ENCODE measurements at regions not wholly inside any gene's neighbourhood (a gene's known extent, or its start where the extent isn't known, plus 50 kb on each side); places are given as distances from the start of the nearest gene placed in this dataset.

- TF ChIP-seq CTCF (IDR thresholded peaks at IDR 0.05; ENCODE audit: low read length, missing control alignments): no peak
- no peak overlapping the region for H3K4me3 ChIP-seq (replicated peaks; ENCODE audit: low read depth, low read length)
These were observed 328.7 kb upstream of the FAM98A start for GRCh38 chr2:33927756-33928155.

DNA sequence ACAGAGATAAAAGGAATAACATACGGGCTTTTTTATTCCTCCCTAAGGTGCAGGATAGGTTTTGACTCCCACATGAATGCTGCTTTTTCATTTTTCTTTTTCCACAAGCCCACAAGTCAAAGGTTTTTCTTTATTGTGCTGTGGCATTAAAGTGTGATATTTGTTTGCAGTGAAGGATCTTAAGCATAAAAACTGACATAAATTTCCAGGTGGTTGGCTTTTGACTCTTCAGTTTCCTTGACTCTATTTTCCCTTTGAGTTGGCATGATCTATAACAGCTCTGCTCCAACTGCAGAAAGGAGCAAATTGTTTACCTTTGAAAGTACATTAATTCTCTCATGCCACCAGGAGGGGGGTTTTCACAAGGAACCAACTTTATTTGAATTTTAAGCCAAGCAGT lies 326.2 kb upstream of the FAM98A start:
- DNase-seq (ENCODE audit: low read depth): no peak
- no peak for TF ChIP-seq CTCF (IDR thresholded peaks at IDR 0.05; ENCODE audit: low read length, missing control alignments)
- no peak overlapping the region for H3K4me3 ChIP-seq (replicated peaks; ENCODE audit: low read depth, low read length)

More at GRCh38 chr2:33927756-33928155, 328.7 kb upstream of the FAM98A start:
- DNase-seq (ENCODE audit: low read depth): no peak

DNA sequence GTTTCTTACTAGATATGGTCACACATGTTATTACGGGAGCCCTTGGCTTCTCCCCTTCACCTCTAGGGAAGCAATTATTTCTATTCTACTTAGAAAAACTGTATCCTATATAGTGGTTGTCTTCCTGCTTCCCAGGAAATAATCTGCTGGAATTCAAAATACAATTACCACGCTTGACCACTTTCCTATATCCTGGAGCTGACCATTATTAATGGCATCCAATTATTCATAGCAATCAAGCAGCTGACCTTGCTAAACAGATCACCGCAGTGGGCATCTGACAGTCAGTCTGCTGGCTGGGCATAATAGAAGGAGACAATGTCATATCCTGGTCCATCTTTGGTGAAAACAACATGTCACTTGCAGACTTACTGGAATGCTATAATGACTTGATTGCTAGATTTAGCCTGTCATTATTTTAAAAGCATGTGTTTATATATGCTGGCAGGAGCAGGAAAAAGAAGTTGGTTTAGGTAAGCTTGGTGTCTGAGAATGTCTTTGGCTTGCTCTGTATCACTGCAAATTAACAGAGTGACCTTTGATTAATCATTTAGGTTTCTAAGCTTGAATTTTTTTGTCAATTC lies 325.6 kb upstream of the FAM98A start:
- no peak for DNase-seq (ENCODE audit: low read depth)
- no peak overlapping the region for H3K4me3 ChIP-seq (replicated peaks; ENCODE audit: low read depth, low read length)
- TF ChIP-seq CTCF (IDR thresholded peaks at IDR 0.05; ENCODE audit: low read length, missing control alignments): no peak

DNA sequence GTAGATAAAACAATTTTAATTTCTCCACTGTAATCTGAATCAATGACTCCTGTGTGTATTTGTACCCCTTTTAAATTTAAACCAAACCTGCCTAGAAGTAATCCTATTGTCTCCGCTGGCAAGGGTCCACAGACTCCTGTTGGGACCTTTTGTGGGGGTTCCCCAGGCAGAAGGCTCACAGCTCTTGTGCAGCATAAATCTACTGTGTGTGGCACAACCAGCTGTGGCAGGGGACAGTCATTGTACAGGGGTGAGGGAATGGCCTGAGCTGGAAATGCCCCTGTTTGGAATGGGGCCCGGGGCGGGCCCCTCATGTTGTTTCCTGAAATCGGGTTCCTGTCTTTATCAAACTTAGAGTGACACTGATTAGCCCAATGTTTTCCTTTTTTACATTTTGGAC lies 318.2 kb upstream of the FAM98A start:
- H3K4me3 ChIP-seq (replicated peaks; ENCODE audit: low read depth, low read length): no peak overlapping the region
- no peak for TF ChIP-seq CTCF (IDR thresholded peaks at IDR 0.05; ENCODE audit: low read length, missing control alignments)
- DNase-seq (ENCODE audit: low read depth): no peak

- no peak for DNase-seq (ENCODE audit: low read depth)
- no peak overlapping the region for H3K4me3 ChIP-seq (replicated peaks; ENCODE audit: low read depth, low read length)
- no peak for TF ChIP-seq CTCF (IDR thresholded peaks at IDR 0.05; ENCODE audit: low read length, missing control alignments)
These were observed 314.0 kb upstream of the FAM98A start for GRCh38 chr2:33913071-33913616.

DNA sequence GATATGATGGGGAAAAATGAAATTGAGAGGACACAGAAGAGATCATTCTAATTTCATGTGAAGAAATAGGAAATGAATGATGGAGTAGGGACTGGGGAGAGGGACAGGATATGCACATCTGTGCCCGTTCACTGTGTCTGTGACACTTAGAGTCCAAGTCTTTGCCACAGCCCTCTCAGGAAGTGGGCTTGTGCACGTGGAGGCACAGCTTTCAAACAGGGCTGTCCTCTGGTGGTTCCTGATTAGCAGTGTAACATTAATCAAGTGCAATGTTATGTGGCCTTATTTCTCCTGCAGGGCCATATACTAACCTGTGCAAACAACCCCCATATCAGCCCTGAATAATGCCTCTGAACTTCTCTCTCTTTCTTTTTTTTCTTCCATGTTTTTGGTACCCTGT lies 312.2 kb upstream of the FAM98A start:
- no peak for DNase-seq (ENCODE audit: low read depth)
- no peak for TF ChIP-seq CTCF (IDR thresholded peaks at IDR 0.05; ENCODE audit: low read length, missing control alignments)
- H3K4me3 ChIP-seq (replicated peaks; ENCODE audit: low read depth, low read length): no peak overlapping the region
